ENCODE measurements at regions not wholly inside any gene's neighbourhood (a gene's known extent, or its start where the extent isn't known, plus 50 kb on each side); places are given as distances from the start of the nearest gene placed in this dataset.

DNA sequence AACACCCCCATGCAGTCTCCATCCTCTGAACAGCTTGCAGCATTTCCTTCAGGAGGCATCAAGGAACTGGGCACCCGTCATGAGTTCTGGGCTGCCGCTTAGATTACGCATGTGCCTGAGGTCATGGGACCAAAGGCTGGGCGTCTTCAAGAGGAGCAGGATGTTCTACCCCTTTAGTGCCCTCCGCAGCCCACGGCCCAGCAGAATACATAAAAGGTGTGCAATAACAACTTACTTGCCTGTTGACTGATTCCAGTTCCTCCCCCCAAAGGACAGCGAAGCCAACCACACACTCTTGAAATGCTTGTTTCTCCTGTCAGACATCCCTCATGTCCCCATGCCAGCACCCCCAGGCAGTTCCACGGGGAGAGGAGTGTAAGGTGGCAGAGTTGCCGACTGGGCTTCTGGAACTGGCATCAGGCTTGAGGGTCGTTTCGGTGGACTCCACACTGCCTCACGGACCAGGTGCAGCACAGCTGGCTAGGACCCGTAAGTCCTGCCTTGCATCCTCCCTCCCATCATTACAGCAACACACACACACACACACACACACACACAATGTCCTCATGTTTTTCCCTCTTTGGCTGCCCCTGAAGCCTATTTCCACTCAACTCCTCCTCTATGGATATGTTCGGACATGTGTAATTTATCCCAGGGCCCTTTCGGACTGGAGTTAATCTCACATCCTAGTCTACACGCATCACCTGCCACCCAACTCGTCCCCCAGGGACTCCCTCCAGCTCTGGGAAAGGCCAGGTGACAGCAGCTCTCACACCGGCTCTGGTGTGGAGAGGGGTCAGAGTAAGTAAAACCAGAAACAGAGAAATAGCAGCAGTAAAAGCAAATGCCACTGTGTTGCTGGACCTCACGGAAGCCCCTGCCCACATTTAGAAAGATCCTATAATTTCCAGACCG is 200.7 kb downstream of the BCL11A start:
- no peak for TF ChIP-seq EZH2phosphoT487 (conservative IDR thresholded peaks at IDR 0.05; ENCODE audit: low read length)
- TF ChIP-seq, protein P1, sequence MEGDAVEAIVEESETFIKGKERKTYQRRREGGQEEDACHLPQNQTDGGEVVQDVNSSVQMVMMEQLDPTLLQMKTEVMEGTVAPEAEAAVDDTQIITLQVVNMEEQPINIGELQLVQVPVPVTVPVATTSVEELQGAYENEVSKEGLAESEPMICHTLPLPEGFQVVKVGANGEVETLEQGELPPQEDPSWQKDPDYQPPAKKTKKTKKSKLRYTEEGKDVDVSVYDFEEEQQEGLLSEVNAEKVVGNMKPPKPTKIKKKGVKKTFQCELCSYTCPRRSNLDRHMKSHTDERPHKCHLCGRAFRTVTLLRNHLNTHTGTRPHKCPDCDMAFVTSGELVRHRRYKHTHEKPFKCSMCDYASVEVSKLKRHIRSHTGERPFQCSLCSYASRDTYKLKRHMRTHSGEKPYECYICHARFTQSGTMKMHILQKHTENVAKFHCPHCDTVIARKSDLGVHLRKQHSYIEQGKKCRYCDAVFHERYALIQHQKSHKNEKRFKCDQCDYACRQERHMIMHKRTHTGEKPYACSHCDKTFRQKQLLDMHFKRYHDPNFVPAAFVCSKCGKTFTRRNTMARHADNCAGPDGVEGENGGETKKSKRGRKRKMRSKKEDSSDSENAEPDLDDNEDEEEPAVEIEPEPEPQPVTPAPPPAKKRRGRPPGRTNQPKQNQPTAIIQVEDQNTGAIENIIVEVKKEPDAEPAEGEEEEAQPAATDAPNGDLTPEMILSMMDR (IDR thresholded peaks at IDR 0.05; ENCODE audit: insufficient read depth, low read length, poor library complexity, severe bottlenecking): no peak
- Histone ChIP-seq H3K9me3 (ENCODE audit: insufficient read depth, low read length) (no peaks in the 10 kb centered on the region), H3K27ac (ENCODE audit: low read depth, low read length) (peak overlapping the region; percentile 96), H4K20me1 (ENCODE audit: low read depth, low read length) (no peaks in the 10 kb centered on the region), H3K9me2 (replicated peaks; ENCODE audit: insufficient read depth, low read length) (no peaks in the 10 kb centered on the region), H3K79me2 (ENCODE audit: insufficient read depth, low read length) (no peaks in the 10 kb centered on the region), H3K36me3 (ENCODE audit: low read length) (no peaks in the 10 kb centered on the region), H2AFZ (ENCODE audit: low read depth, low read length, severe bottlenecking) (no peak overlapping the region), H3K4me3 (ENCODE audit: insufficient read depth, low read length, poor library complexity, severe bottlenecking) (peak overlapping the region; percentile 37), H3F3A (ENCODE audit: insufficient read depth) (peaks cover 67% of the 10 kb centered on the region), H3K27me3 (ENCODE audit: low read length) (no peaks in the 10 kb centered on the region), H3K4me2 (ENCODE audit: low read depth, low read length, poor library complexity, severe bottlenecking) (peak overlapping the region; percentile 78), H3K9ac (ENCODE audit: low read length) (peak overlapping the region; percentile 65)

DNA sequence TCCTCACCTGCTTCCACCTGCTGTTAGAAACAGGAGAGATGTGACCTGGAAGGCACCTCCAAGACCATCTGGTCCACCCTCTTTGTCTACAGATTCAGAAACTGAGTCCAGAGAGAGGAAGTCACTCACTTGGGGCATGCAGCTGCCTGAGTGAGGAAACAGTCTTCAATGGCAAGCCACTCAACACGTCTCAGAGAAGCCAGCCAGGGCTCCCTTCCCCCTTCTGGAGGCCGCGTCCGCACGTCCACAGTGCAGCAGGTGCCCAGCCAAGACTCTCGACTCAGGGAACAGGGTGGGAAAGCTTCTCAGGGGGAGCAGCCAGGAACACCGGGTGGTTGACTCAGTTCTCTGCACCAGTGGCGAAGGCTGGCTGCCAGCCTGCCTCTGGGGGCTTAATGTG is 201.7 kb downstream of the BCL11A start:
- no peak overlapping the region for H2AFZ ChIP-seq (ENCODE audit: low read depth, low read length, severe bottlenecking)
- peak overlapping the region; percentile 96 for H3K27ac ChIP-seq (ENCODE audit: low read depth, low read length)
- H3K4me2 ChIP-seq (ENCODE audit: low read depth, low read length, poor library complexity, severe bottlenecking): peak overlapping the region; percentile 78
- no peaks in the 10 kb centered on the region for H3K36me3 ChIP-seq (ENCODE audit: low read length)
- peaks cover 72% of the 10 kb centered on the region for H3F3A ChIP-seq (ENCODE audit: insufficient read depth)
- H3K9me2 ChIP-seq (replicated peaks; ENCODE audit: insufficient read depth, low read length): no peaks in the 10 kb centered on the region
- peak overlapping the region; percentile 65 for H3K9ac ChIP-seq (ENCODE audit: low read length)
- H3K4me3 ChIP-seq (ENCODE audit: insufficient read depth, low read length, poor library complexity, severe bottlenecking): peak overlapping the region; percentile 37
- no peaks in the 10 kb centered on the region for H3K27me3 ChIP-seq (ENCODE audit: low read length)
- no peaks in the 10 kb centered on the region for H3K9me3 ChIP-seq (ENCODE audit: insufficient read depth, low read length)
- no peaks in the 10 kb centered on the region for H3K79me2 ChIP-seq (ENCODE audit: insufficient read depth, low read length)
- no peaks in the 10 kb centered on the region for H4K20me1 ChIP-seq (ENCODE audit: low read depth, low read length)
- TF ChIP-seq, protein P1 (IDR thresholded peaks at IDR 0.05; ENCODE audit: insufficient read depth, low read length, poor library complexity, severe bottlenecking): no peak
- no peak for TF ChIP-seq EZH2phosphoT487 (conservative IDR thresholded peaks at IDR 0.05; ENCODE audit: low read length)

DNA sequence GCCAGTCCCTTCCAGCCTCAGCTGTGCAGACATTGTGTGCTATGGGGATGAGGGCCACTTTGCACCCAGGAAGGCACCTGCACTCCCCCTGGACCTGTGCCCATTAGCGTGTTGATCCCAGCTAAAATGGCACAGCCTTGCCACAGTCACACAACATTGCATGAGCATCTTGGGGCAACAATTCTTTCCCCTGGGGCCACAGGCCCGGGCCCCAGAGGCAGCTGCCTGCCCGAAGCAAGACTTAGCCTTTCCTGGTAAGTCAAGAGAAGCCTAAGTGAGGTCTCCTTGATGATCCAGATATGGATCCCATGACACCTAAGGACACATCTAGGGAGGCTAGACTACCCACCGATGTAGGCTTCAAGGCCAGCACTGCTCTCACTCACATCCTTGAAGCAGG is 202.1 kb downstream of the BCL11A start:
- TF ChIP-seq, protein P1 (IDR thresholded peaks at IDR 0.05; ENCODE audit: insufficient read depth, low read length, poor library complexity, severe bottlenecking): no peak
- no peak for TF ChIP-seq EZH2phosphoT487 (conservative IDR thresholded peaks at IDR 0.05; ENCODE audit: low read length)
- Histone ChIP-seq H3K27me3 (ENCODE audit: low read length) (no peaks in the 10 kb centered on the region), H3K27ac (ENCODE audit: low read depth, low read length) (peak overlapping the region; percentile 96), H3K4me2 (ENCODE audit: low read depth, low read length, poor library complexity, severe bottlenecking) (peak overlapping the region; percentile 78), H3K9me3 (ENCODE audit: insufficient read depth, low read length) (no peaks in the 10 kb centered on the region), H3K9me2 (replicated peaks; ENCODE audit: insufficient read depth, low read length) (no peaks in the 10 kb centered on the region), H3K79me2 (ENCODE audit: insufficient read depth, low read length) (no peaks in the 10 kb centered on the region), H3K9ac (ENCODE audit: low read length) (peak overlapping the region; percentile 65), H3K4me3 (ENCODE audit: insufficient read depth, low read length, poor library complexity, severe bottlenecking) (peak overlapping the region; percentile 37), H3K36me3 (ENCODE audit: low read length) (no peaks in the 10 kb centered on the region), H4K20me1 (ENCODE audit: low read depth, low read length) (no peaks in the 10 kb centered on the region), H3F3A (ENCODE audit: insufficient read depth) (peaks cover 72% of the 10 kb centered on the region), H2AFZ (ENCODE audit: low read depth, low read length, severe bottlenecking) (no peak overlapping the region)
